GM20431 (cell line): ENCODE measurements at regions not wholly inside any gene's neighbourhood (a gene's known extent, or its start where the extent isn't known, plus 50 kb on each side); places are given as distances from the start of the nearest gene placed in this dataset.

ENCODE experiments used
- in situ Hi-C: fragments of 300-500 bp; cut with MseI, MboI; formaldehyde crosslinking; loops from one replicate; pipeline ENCODE4 v1.15.0; 2020; ENCODE audit warnings: low sequenced_read_pairs; ENCODE audit not compliant: unreplicated experiment

GRCh38 chr20:29877411-29878280, 1379.8 kb upstream of the DEFB115 start:
- in situ Hi-C loops = loop anchor here (25.0 kb wide), 1 partner anchor 665 kb away; no protein-coding TSS in a partner anchor

DNA sequence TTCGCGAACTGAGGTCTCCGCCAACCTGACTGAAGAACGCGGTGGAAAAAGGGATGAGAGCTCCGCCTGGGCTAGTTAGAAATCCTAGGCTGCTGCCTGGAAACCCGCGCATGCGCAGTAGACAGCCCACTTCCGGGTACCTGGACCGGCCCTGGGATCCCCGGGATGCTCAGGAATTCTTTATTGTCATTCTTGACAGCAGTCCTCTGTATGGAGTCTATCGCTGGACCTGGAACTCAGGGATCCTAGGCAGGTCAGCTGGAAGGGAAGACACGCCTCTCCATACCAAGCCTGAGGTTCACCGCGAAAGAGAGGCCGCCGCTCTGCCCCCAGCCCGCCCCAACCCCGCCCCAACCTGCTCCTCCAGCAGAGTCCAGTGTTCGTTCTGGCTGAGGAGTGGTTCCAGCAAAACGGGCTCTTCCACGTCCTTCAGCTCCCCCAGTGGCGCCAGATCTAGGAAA, 1379.2 kb upstream of the DEFB115 start:
- in situ Hi-C loops = loop anchor here (25.0 kb wide), 1 partner anchor 666 kb away; no protein-coding TSS in a partner anchor

- in situ Hi-C loops = loop anchor here (25.0 kb wide), 1 partner anchor 667 kb away; no protein-coding TSS in a partner anchor
These were observed 1378.6 kb upstream of the DEFB115 start for GRCh38 chr20:29878777-29879442.

GRCh38 chr20:29881107-29881506, 1376.4 kb upstream of the DEFB115 start:
- in situ Hi-C loops = loop anchor here (25.0 kb wide), 1 partner anchor 669 kb away; no protein-coding TSS in a partner anchor

DNA sequence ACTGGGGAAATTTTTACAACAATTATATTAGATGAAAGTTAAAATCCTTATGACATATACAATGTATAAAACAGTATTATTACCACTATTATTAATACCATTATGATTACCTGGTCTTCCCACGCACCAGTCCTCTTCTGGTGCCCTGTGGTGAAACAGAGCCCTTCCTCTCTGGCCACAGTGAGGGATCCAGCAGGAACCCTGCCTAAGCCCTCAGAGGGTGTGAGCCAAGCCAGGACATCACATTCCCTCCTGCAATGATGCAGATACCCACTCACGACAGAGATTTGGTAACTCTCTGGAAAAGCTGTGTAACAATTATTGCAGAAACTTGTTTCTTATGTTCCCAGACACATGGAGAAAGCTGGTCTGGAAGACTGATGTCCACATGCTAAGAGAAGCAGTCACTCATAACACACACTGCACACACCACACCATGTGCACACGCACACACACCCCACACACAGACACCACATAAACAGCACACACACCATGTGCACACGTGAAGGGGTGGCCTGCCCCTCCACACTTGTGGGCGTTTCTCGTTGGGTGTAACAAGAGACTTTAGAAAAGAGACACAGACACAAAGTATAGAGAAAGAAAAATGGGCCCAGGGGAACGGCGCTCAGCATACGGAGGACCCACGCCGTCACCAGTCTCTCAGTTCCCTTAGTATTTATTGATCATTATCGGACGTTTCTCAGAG, 1373.8 kb upstream of the DEFB115 start:
- in situ Hi-C loops = loop anchor here (25.0 kb wide), 1 partner anchor 671 kb away; no protein-coding TSS in a partner anchor

DNA sequence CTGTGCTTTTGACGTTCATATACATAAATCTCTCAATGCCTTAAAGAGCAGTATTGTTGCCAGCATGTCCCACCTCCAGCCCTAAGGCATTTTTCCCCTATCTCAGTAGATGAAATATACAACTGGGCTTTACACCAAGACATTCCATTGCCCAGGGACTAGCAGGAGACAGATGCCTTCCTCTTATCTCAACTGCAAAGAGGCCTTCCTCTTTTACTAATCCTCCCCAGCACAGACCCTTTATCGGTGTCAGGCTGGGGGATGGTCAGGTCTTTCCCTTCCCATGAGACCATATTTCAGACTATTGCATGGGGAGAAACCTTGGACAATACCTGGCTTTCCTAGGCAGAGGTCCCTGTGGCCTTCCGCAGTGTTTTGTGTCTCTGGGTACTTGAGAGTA, 1373.1 kb upstream of the DEFB115 start:
- in situ Hi-C loops = loop anchor here (25.0 kb wide), 1 partner anchor 672 kb away; no protein-coding TSS in a partner anchor

DNA sequence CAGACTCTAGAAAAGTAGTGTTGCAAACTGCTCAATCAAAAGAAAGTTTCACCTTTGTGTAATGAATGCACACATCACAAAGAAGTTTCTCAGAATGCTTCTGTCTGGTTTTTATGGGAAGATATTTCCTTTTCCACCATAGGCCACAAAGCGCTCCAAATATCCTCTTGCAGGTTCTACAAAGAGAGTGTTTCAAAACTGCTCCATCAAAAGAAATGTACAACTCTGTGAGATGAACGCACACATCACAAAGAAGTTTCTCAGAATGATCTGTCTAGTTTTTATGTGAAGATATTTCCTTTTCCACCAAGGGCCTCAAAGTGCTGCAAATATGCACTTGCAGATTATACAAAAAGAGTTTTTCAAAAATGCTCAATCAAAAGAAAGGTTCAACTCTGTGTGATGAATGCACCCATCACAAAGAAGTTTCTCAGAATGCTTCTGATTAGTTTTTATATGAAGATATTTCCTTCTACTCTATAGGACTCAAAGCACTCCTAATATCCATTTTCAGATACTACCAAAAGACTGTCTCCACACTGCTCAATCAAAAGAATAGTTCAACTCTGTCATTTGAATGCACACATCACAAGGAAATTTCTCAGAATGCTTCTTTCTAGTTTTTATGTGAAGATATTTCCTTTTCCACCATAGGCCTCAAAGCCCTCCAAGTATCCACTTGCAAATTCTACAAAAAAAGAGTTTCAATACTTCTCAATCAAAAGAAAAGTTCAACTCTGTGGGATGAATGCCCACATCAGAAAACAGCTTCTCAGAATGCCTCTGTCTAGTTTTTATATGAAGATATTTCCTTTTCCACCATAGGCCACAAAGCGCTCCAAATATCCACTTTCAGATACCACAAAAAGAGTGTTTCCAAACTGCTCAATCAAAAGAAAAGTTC, 1371.9 kb upstream of the DEFB115 start:
- in situ Hi-C loops = loop anchor here (25.0 kb wide), 1 partner anchor 673 kb away; no protein-coding TSS in a partner anchor

GRCh38 chr20:29891555-29891954, 1365.9 kb upstream of the DEFB115 start:
- in situ Hi-C loops = loop anchor here (25.0 kb wide), 1 partner anchor 679 kb away; no protein-coding TSS in a partner anchor
